Thyroid gland (tissue), 4 donors: ENCODE measurements at regions not wholly inside any gene's neighbourhood (a gene's known extent, or its start where the extent isn't known, plus 50 kb on each side); places are given as distances from the start of the nearest gene placed in this dataset.
A peak's percentile ranks its signal among the peaks of the same experiment; 100 is the strongest.

ENCODE experiments used
- DNase-seq, 2 donors: peaks; one replicate each; pipeline ENCODE4 v3.0.0-alpha.2; 2019
- H3K27ac ChIP-seq, 3 donors: fragments of 200-600 bp; sonication (generic); 1 replicate in 2 of 3; 2 replicates in 1 of 3; pipeline ENCODE4 v1.5.1; 2016 to 2019; ENCODE audit warnings: mild to moderate bottlenecking in 1 of 3, moderate library complexity in 1 of 3
- H3K27me3 ChIP-seq: fragments of 200-600 bp; sonication (generic); one replicate; pipeline ENCODE4 v1.5.1; 2019
- H3K36me3 ChIP-seq, 2 donors: fragments of 200-600 bp; sonication (generic); one replicate each; pipeline ENCODE4 v1.5.1; 2016 to 2019
- H3K4me1 ChIP-seq, 2 donors: fragments of 200-600 bp; sonication (generic); one replicate each; pipeline ENCODE4 v1.5.1; 2017 to 2019
- H3K4me3 ChIP-seq, 3 donors: fragments of 200-600 bp; sonication (generic); replicated peaks in 1 of 3; 1 replicate in 2 of 3; 2 replicates in 1 of 3; pipeline ENCODE4 v1.5.1; 2016; ENCODE audit warnings: mild to moderate bottlenecking in 1 of 3
- H3K9me3 ChIP-seq: fragments of 200-600 bp; sonication (generic); one replicate; pipeline ENCODE4 v1.5.1; 2017
- CTCF ChIP-seq, 6 experiments: fragments of 200-600 bp in 3 of 6; fragments of 450-650 bp in 3 of 6; sonication (generic) in 3 of 6; IDR thresholded peaks; one replicate each; pipeline ENCODE4 v1.5.1; 2016 to 2019; ENCODE audit warnings: antibody characterized with exemption in 6 of 6, mild to moderate bottlenecking in 2 of 6, inconsistent platforms in 1 of 6, moderate library complexity in 1 of 6
- POLR2A ChIP-seq, 2 donors: fragments of 450-650 bp; IDR thresholded peaks; one replicate each; pipeline ENCODE4 v1.6.1; 2017; ENCODE audit warnings: antibody characterized with exemption in 2 of 2, mild to moderate bottlenecking in 2 of 2, moderate library complexity in 1 of 2
- WGBS, 2 donors: methylation state at CpG; one replicate each; pipeline ENCODE4 v1.1.5; 2017; 5-methylcytosine and 5-hydroxymethylcytosine counted together
- intact Hi-C: fragments of 100-400 bp; cut with DNase I; formaldehyde crosslinking; loops from one replicate; pipeline ENCODE4 v1.15.1; 2023

- H3K4me3 ChIP-seq: no peak overlapping the region
- peaks cover 0 to 9% of the 10 kb centered on the region in 2 donors for H3K4me1 ChIP-seq
- DNase-seq: peak; percentile 75 to 77
- 22 to 31% methylated on average over 6 of the region's 6 CpGs for WGBS, 2 donors
- H3K36me3 ChIP-seq: no peaks in the 10 kb centered on the region
- H3K27me3 ChIP-seq: no peaks in the 10 kb centered on the region
- no peaks in the 10 kb centered on the region for H3K9me3 ChIP-seq
- intact Hi-C loops: no loop called here
- H3K27ac ChIP-seq: peak overlapping the region in 1 of 3 donors; percentile 54
- TF ChIP-seq POLR2A (IDR thresholded peaks at IDR 0.05) (no peak), CTCF (IDR thresholded peaks at IDR 0.05) (no peak)
Measured at GRCh38 chr18:6561420-6561861, 146.7 kb upstream of the L3MBTL4 start.

- H3K36me3 ChIP-seq: no peaks in the 10 kb centered on the region
- peaks cover 0 to 9% of the 10 kb centered on the region in 2 donors for H3K4me1 ChIP-seq
- no peaks in the 10 kb centered on the region for H3K27me3 ChIP-seq
- intact Hi-C loops: no loop called here
- DNase-seq: peak; percentile 30 to 37
- 59 to 67% methylated on average over 8 of the region's 8 CpGs for WGBS, 2 donors
- H3K27ac ChIP-seq: peak overlapping the region in 1 of 3 donors; percentile 54
- H3K9me3 ChIP-seq: no peaks in the 10 kb centered on the region
- H3K4me3 ChIP-seq: no peak overlapping the region
- TF ChIP-seq CTCF (IDR thresholded peaks at IDR 0.05): no peak
- no peak for TF ChIP-seq POLR2A (IDR thresholded peaks at IDR 0.05)
Measured at GRCh38 chr18:6561862-6562291, 147.2 kb upstream of the L3MBTL4 start.

GRCh38 chr18:6563896-6564295 lies 149.2 kb upstream of the L3MBTL4 start:
- Histone ChIP-seq H3K36me3 (no peaks in the 10 kb centered on the region), H3K27ac (no peak overlapping the region), H3K27me3 (no peaks in the 10 kb centered on the region), H3K4me1 (peaks cover 0 to 9% of the 10 kb centered on the region in 2 donors), H3K4me3 (no peak overlapping the region), H3K9me3 (no peaks in the 10 kb centered on the region)
- 80 to 97% methylated on average over 1 of the region's 1 CpG for WGBS, 2 donors
- TF ChIP-seq POLR2A (IDR thresholded peaks at IDR 0.05) (no peak), CTCF (IDR thresholded peaks at IDR 0.05) (no peak)
- DNase-seq: no peak
- intact Hi-C loops: no loop called here

- no peaks in the 10 kb centered on the region for H3K36me3 ChIP-seq
- TF ChIP-seq POLR2A (IDR thresholded peaks at IDR 0.05): no peak
- TF ChIP-seq CTCF (IDR thresholded peaks at IDR 0.05): no peak
- WGBS, 2 donors: 88 to 97% methylated on average over 4 of the region's 4 CpGs
- no peaks in the 10 kb centered on the region for H3K27me3 ChIP-seq
- H3K27ac ChIP-seq: no peak overlapping the region
- peaks cover 0 to 9% of the 10 kb centered on the region in 2 donors for H3K4me1 ChIP-seq
- intact Hi-C loops: no loop called here
- no peak overlapping the region for H3K4me3 ChIP-seq
- DNase-seq: no peak
- H3K9me3 ChIP-seq: no peaks in the 10 kb centered on the region
Measured at GRCh38 chr18:6564950-6565814, 150.5 kb upstream of the L3MBTL4 start.

- intact Hi-C loops: no loop called here
- Histone ChIP-seq H3K36me3 (no peaks in the 10 kb centered on the region), H3K4me3 (no peak overlapping the region), H3K27me3 (no peaks in the 10 kb centered on the region), H3K9me3 (no peaks in the 10 kb centered on the region), H3K27ac (no peak overlapping the region), H3K4me1 (peaks cover 0 to 9% of the 10 kb centered on the region in 2 donors)
- no peak for DNase-seq
- WGBS, 2 donors: 46 to 63% methylated on average over 2 of the region's 2 CpGs
- no peak for TF ChIP-seq POLR2A (IDR thresholded peaks at IDR 0.05)
- TF ChIP-seq CTCF (IDR thresholded peaks at IDR 0.05): no peak
Measured at GRCh38 chr18:6565815-6566081, 151.0 kb upstream of the L3MBTL4 start.
